GM12892 (cell line): ENCODE measurements at regions not wholly inside any gene's neighbourhood (a gene's known extent, or its start where the extent isn't known, plus 50 kb on each side); places are given as distances from the start of the nearest gene placed in this dataset.

Experiments used
- POLR2A ChIP-seq: IDR thresholded peaks from 2 replicates; pipeline ENCODE4 v1.6.1; 2011; ENCODE audit warnings: low read depth, low read length, control low read depth
- POLR2AphosphoS5 ChIP-seq: IDR thresholded peaks from 2 replicates; pipeline ENCODE4 v1.6.1; 2011; ENCODE audit warnings: low read depth, low read length, control low read depth

GRCh38 chr6:81876971-81877370 is 124.5 kb upstream of the TENT5A start:
- TF ChIP-seq POLR2AphosphoS5: no peak
- no peak for TF ChIP-seq POLR2A
